Liver (tissue), 3 donors: ENCODE measurements at regions not wholly inside any gene's neighbourhood (a gene's known extent, or its start where the extent isn't known, plus 50 kb on each side); places are given as distances from the start of the nearest gene placed in this dataset.

ENCODE experiments used
- CTCF ChIP-seq: fragments of 150-350 bp; IDR thresholded peaks from 2 replicates; pipeline ENCODE4 v1.5.1; 2017; ENCODE audit warnings: improper control_type of control experiment, low read depth, low read length; ENCODE audit not compliant: missing input control
- JUND ChIP-seq, 2 donors: IDR thresholded peaks; 2 replicates each; pipeline ENCODE4 v1.6.1; 2016; ENCODE audit warnings: antibody characterized with exemption in 2 of 2
- MAX ChIP-seq: IDR thresholded peaks from 2 replicates; pipeline ENCODE4 v1.6.1; 2016; ENCODE audit warnings: antibody characterized with exemption
- RAD21 ChIP-seq, 2 donors: IDR thresholded peaks; 2 replicates each; pipeline ENCODE4 v1.6.1; 2016; ENCODE audit warnings: antibody characterized with exemption in 2 of 2, mild to moderate bottlenecking in 2 of 2
- REST ChIP-seq: IDR thresholded peaks from 2 replicates; pipeline ENCODE4 v1.6.1; 2016; ENCODE audit warnings: antibody characterized with exemption, mild to moderate bottlenecking
- TAF1 ChIP-seq: conservative IDR thresholded peaks from 2 replicates; pipeline ENCODE4 v1.6.1; 2016; ENCODE audit warnings: antibody characterized with exemption, mild to moderate bottlenecking
- ZBTB33 ChIP-seq: IDR thresholded peaks from 2 replicates; pipeline ENCODE4 v1.6.1; 2016; ENCODE audit warnings: antibody characterized with exemption
- donor health status: healthy.
- donor health status: healthy.

- TF ChIP-seq CTCF (no peak), TAF1 (no peak), MAX (no peak), ZBTB33 (no peak), RAD21 (IDR thresholded peaks at IDR 0.05) (no peak), REST (no peak), JUND (IDR thresholded peaks at IDR 0.05) (no peak)
Observed at GRCh38 chr3:105013657-105014056, 353.1 kb upstream of the ALCAM start.
